CD14-positive monocyte (primary cell): ENCODE measurements at regions not wholly inside any gene's neighbourhood (a gene's known extent, or its start where the extent isn't known, plus 50 kb on each side); places are given as distances from the start of the nearest gene placed in this dataset.

Experiments used
- DNase-seq, 3 donors: peaks; one replicate each; pipeline ENCODE4 v3.0.0-alpha.2; 2011 to 2022
- H2AFZ ChIP-seq: 2 replicates; pipeline ENCODE4 v1.6.0; 2012; ENCODE audit warnings: mild to moderate bottlenecking, low read depth, low read length, inconsistent platforms; ENCODE audit not compliant: insufficient read depth, poor library complexity, severe bottlenecking
- H3K27ac ChIP-seq, 2 donors: 1 replicate in 1 of 2; 2 replicates in 1 of 2; pipeline ENCODE4 v1.5.1; 2012 to 2013; ENCODE audit warnings: low read length in 2 of 2, control low read depth in 1 of 2, inconsistent platforms in 1 of 2, low read depth in 1 of 2, mild to moderate bottlenecking in 1 of 2
- H3K27me3 ChIP-seq, 2 donors: one replicate each; pipeline versions ENCODE4 v1.6.0 to v1.6.1; 2011 to 2013; ENCODE audit warnings: low read length in 2 of 2; ENCODE audit not compliant: control insufficient read depth in 2 of 2, insufficient read depth in 2 of 2
- H3K36me3 ChIP-seq, 2 donors: replicated peaks in 1 of 2; 1 replicate in 1 of 2; 2 replicates in 1 of 2; pipeline versions ENCODE4 v1.5.1 to v1.6.1; 2012 to 2013; ENCODE audit warnings: low read length in 2 of 2, control low read depth in 1 of 2, inconsistent platforms in 1 of 2, mild to moderate bottlenecking in 1 of 2; ENCODE audit not compliant: insufficient read depth in 2 of 2, control insufficient read depth in 1 of 2
- H3K4me1 ChIP-seq, 2 donors: 1 replicate in 1 of 2; 2 replicates in 1 of 2; pipeline versions ENCODE4 v1.5.1 to v1.6.1; 2012 to 2013; ENCODE audit warnings: low read length in 2 of 2, control low read depth in 1 of 2, inconsistent platforms in 1 of 2, mild to moderate bottlenecking in 1 of 2, moderate library complexity in 1 of 2; ENCODE audit not compliant: insufficient read depth in 2 of 2, control insufficient read depth in 1 of 2
- H3K4me2 ChIP-seq: replicated peaks from 2 replicates; pipeline ENCODE3; 2012; ENCODE audit warnings: low read length, moderate library complexity, mild to moderate bottlenecking; ENCODE audit not compliant: poor library complexity, severe bottlenecking; ENCODE audit errors: extremely low read depth
- H3K4me3 ChIP-seq, 3 experiments: fragments of 200-600 bp in 1 of 3; sonication (generic) in 1 of 3; replicated peaks in 1 of 3; 1 replicate in 2 of 3; 2 replicates in 1 of 3; pipeline ENCODE4 v1.5.1; 2011 to 2013; ENCODE audit warnings: low read length in 3 of 3, mild to moderate bottlenecking in 3 of 3, control low read depth in 2 of 3, low read depth in 2 of 3, inconsistent platforms in 1 of 3, moderate library complexity in 1 of 3
- H3K79me2 ChIP-seq: 2 replicates; pipeline ENCODE4 v1.6.0; 2012; ENCODE audit warnings: mild to moderate bottlenecking, control low read depth, inconsistent platforms, low read length, moderate library complexity; ENCODE audit not compliant: insufficient read depth
- H3K9ac ChIP-seq: 2 replicates; pipeline ENCODE4 v1.6.0; 2017; ENCODE audit warnings: low read length, mild to moderate bottlenecking; ENCODE audit not compliant: insufficient read depth, poor library complexity, severe bottlenecking
- H3K9me3 ChIP-seq, 2 donors: replicated peaks in 1 of 2; 1 replicate in 1 of 2; 2 replicates in 1 of 2; pipeline versions ENCODE4 v1.5.1 to v1.6.1; 2012 to 2013; ENCODE audit warnings: low read length in 2 of 2, control low read depth in 1 of 2; ENCODE audit not compliant: control insufficient read depth in 1 of 2, insufficient read depth in 1 of 2
- H4K20me1 ChIP-seq: 2 replicates; pipeline ENCODE4 v1.6.0; 2012; ENCODE audit warnings: mild to moderate bottlenecking, low read length, control low read depth, moderate library complexity; ENCODE audit not compliant: insufficient read depth
- H3K27ac Mint-ChIP-seq, 7 donors: one replicate each; pipeline ENCODE4 v1.8.0; 2020; ENCODE audit warnings: mild to moderate bottlenecking in 7 of 7, mixed read lengths in 7 of 7, moderate library complexity in 6 of 7, inconsistent platforms in 2 of 7
- H3K27me3 Mint-ChIP-seq, 3 donors: one replicate each; pipeline ENCODE4 v1.8.0; 2021 to 2022; ENCODE audit warnings: low read depth in 3 of 3, mild to moderate bottlenecking in 3 of 3, mixed read lengths in 3 of 3, moderate library complexity in 3 of 3, inconsistent platforms in 1 of 3
- H3K36me3 Mint-ChIP-seq, 2 donors: one replicate each; pipeline ENCODE4 v1.8.0; 2020; ENCODE audit warnings: mixed read lengths in 2 of 2, inconsistent platforms in 1 of 2, mild to moderate bottlenecking in 1 of 2
- H3K4me1 Mint-ChIP-seq: one replicate; pipeline ENCODE4 v1.8.0; 2020; ENCODE audit warnings: mild to moderate bottlenecking, mixed read lengths
- H3K4me3 Mint-ChIP-seq, 2 donors: one replicate each; pipeline ENCODE4 v1.8.0; 2020; ENCODE audit warnings: mild to moderate bottlenecking in 2 of 2, mixed read lengths in 2 of 2, moderate library complexity in 1 of 2
- H3K9me3 Mint-ChIP-seq, 7 donors: one replicate each; pipeline ENCODE4 v1.8.0; 2020 to 2022; ENCODE audit warnings: mixed read lengths in 7 of 7, mild to moderate bottlenecking in 6 of 7, moderate library complexity in 6 of 7, inconsistent platforms in 2 of 7
- CTCF ChIP-seq: fragments of 200-600 bp; IDR thresholded peaks from one replicate; pipeline ENCODE4 v1.8.0; 2022; ENCODE audit warnings: antibody characterized with exemption, mild to moderate bottlenecking
- WGBS: methylation state at CpG from one replicate; pipeline ENCODE4 v1.1.5; 2013; ENCODE audit warnings: missing lambda C conversion rate; ENCODE audit not compliant: insufficient coverage; 5-methylcytosine and 5-hydroxymethylcytosine counted together
- intact Hi-C, 2 donors: fragments of 100-400 bp; cut with micrococcal nuclease; formaldehyde crosslinking; loops; one replicate each; pipeline versions ENCODE4 v1.15.0 to v1.15.1; 2023

GRCh38 chr21:32962268-32962667 is 63.5 kb upstream of the OLIG2 start:
- Histone ChIP-seq H3K4me3 (no peak overlapping the region), H3K79me2 (no peaks in the 10 kb centered on the region), H3K4me2 (no peak overlapping the region), H3K27ac (no peak overlapping the region), H3K9ac (no peak overlapping the region), H3K36me3 (no peaks in the 10 kb centered on the region), H3K4me1 (no peaks in the 10 kb centered on the region), H3K27me3 (peaks cover 32 to 39% of the 10 kb centered on the region in 2 donors), H3K9me3 (no peaks in the 10 kb centered on the region), H2AFZ (no peak overlapping the region), H4K20me1 (no peaks in the 10 kb centered on the region)
- WGBS: no CpG with 5 or more reads among the region's 4 CpGs
- H3K27me3 Mint-ChIP-seq: peaks cover 23 to 45% (median 32%) of the 10 kb centered on the region in 3 donors
- intact Hi-C loops: no loop called here
- H3K36me3 Mint-ChIP-seq: no peaks in the 10 kb centered on the region
- no peaks in the 10 kb centered on the region for H3K4me1 Mint-ChIP-seq
- H3K4me3 Mint-ChIP-seq: no peak overlapping the region
- TF ChIP-seq CTCF: no peak
- no peak overlapping the region for H3K27ac Mint-ChIP-seq
- DNase-seq: no peak
- H3K9me3 Mint-ChIP-seq: peaks cover 0 to 3% (median 0%) of the 10 kb centered on the region in 7 donors

GRCh38 chr21:32965129-32965680 is 60.5 kb upstream of the OLIG2 start:
- Histone ChIP-seq H3K27ac (no peak overlapping the region), H4K20me1 (no peaks in the 10 kb centered on the region), H3K27me3 (peaks cover 15 to 17% of the 10 kb centered on the region in 2 donors), H3K36me3 (no peaks in the 10 kb centered on the region), H3K4me2 (no peak overlapping the region), H3K4me1 (no peaks in the 10 kb centered on the region), H3K9ac (no peak overlapping the region), H3K9me3 (no peaks in the 10 kb centered on the region), H2AFZ (no peak overlapping the region), H3K79me2 (no peaks in the 10 kb centered on the region), H3K4me3 (no peak overlapping the region)
- Mint-ChIP-seq H3K4me3 (no peak overlapping the region), H3K27me3 (peaks cover 17 to 23% (median 20%) of the 10 kb centered on the region in 3 donors), H3K27ac (no peak overlapping the region), H3K9me3 (peaks cover 0 to 3% (median 0%) of the 10 kb centered on the region in 7 donors), H3K4me1 (no peaks in the 10 kb centered on the region), H3K36me3 (no peaks in the 10 kb centered on the region)
- no CpG with 5 or more reads among the region's 4 CpGs for WGBS
- no peak for DNase-seq
- no peak for TF ChIP-seq CTCF
- intact Hi-C loops: no loop called here
